Panc1 (cell line): ENCODE measurements at regions not wholly inside any gene's neighbourhood (a gene's known extent, or its start where the extent isn't known, plus 50 kb on each side); places are given as distances from the start of the nearest gene placed in this dataset.

ENCODE experiments used
- ATAC-seq: fragments of 200-7000 bp; cut with Tn5 transposase; 2 replicates; pipeline ENCODE4 v1.9.1; 2020; ENCODE audit warnings: mild to moderate bottlenecking, moderate library complexity
- BruUV-seq: library from RNA; stranded (reverse); fragments of 400-500 nt; replicated peaks from 2 replicates; lab custom pipeline; 2021; lab: Mats Ljungman, UMichigan
- CTCF ChIA-PET: fragments of 300-600 bp; sonication (Branson Sonifier 250); formaldehyde crosslinking; loops from one replicate; lab custom pipeline; 2022; ENCODE audit warnings: antibody characterized with exemption; lab: Charles Lee
- POLR2A ChIA-PET: fragments of 300-600 bp; sonication (Branson Sonifier 250); formaldehyde crosslinking; loops from one replicate; lab custom pipeline; 2022; ENCODE audit warnings: antibody characterized with exemption; lab: Charles Lee
- DNase-seq: peaks from one replicate; pipeline ENCODE4 v3.0.0-alpha.2; 2010; ENCODE audit warnings: low read depth, low spot score
- H3K27ac ChIP-seq: 2 replicates; pipeline ENCODE4 v1.5.1; 2011; ENCODE audit warnings: mild to moderate bottlenecking, low read length, inconsistent platforms
- H3K27me3 ChIP-seq: fragments of 200-500 bp; sonication (Bioruptor generic); 2 replicates; pipeline ENCODE4 v1.6.0; 2014; ENCODE audit warnings: low read length, inconsistent platforms; ENCODE audit not compliant: control insufficient read depth, insufficient read depth
- H3K36me3 ChIP-seq: fragments of 200-500 bp; sonication (Bioruptor generic); 2 replicates; pipeline ENCODE4 v1.5.1; 2014; ENCODE audit warnings: inconsistent platforms, mild to moderate bottlenecking, low read length, moderate library complexity; ENCODE audit not compliant: control insufficient read depth, insufficient read depth
- H3K4me1 ChIP-seq: 2 replicates; pipeline ENCODE4 v1.5.1; 2011; ENCODE audit warnings: inconsistent platforms, mild to moderate bottlenecking, low read length, moderate library complexity; ENCODE audit not compliant: control insufficient read depth, insufficient read depth
- H3K4me3 ChIP-seq, 2 experiments: 2 replicates each; pipeline ENCODE4 v1.5.1; 2011 to 2012; ENCODE audit warnings: low read depth in 2 of 2, low read length in 2 of 2, mild to moderate bottlenecking in 2 of 2, inconsistent platforms in 1 of 2, moderate library complexity in 1 of 2
- H3K9me3 ChIP-seq: fragments of 200-500 bp; sonication (Bioruptor generic); 2 replicates; pipeline ENCODE4 v1.5.1; 2014; ENCODE audit warnings: low read depth, mild to moderate bottlenecking, inconsistent platforms, low read length, moderate library complexity; ENCODE audit not compliant: control insufficient read depth, insufficient read depth
- CTCF ChIP-seq: fragments of 450-650 bp; IDR thresholded peaks from 2 replicates; pipeline ENCODE4 v1.5.1; 2017; ENCODE audit warnings: mild to moderate bottlenecking
- POLR2AphosphoS5 ChIP-seq: IDR thresholded peaks from 2 replicates; pipeline ENCODE4 v1.6.1; 2012; ENCODE audit warnings: mild to moderate bottlenecking, low read depth, low read length, moderate library complexity
- REST ChIP-seq, 2 experiments: IDR thresholded peaks; 2 replicates each; pipeline ENCODE4 v1.6.1; 2011 to 2012; ENCODE audit warnings: low read depth in 2 of 2, control low read depth in 1 of 2, low read length in 1 of 2, mild to moderate bottlenecking in 1 of 2, moderate library complexity in 1 of 2; ENCODE audit not compliant: insufficient read depth in 1 of 2
- SIN3A ChIP-seq: IDR thresholded peaks from 2 replicates; pipeline ENCODE4 v1.6.1; 2012; ENCODE audit warnings: low read depth, mild to moderate bottlenecking, low read length, moderate library complexity, borderline replicate concordance; ENCODE audit not compliant: insufficient read depth
- TCF7L2 ChIP-seq: IDR thresholded peaks from 2 replicates; pipeline ENCODE4 v1.6.1; 2011; ENCODE audit warnings: mild to moderate bottlenecking, low read depth, low read length, inconsistent platforms
- in situ Hi-C: cut with HindIII; loops from 2 replicates; pipeline ENCODE4 v1.10.0; 2016; ENCODE audit warnings: low sequenced_read_pairs, low pct_unique_long_range_greater_than_20kb
- intact Hi-C: fragments of 100-400 bp; cut with micrococcal nuclease; formaldehyde crosslinking; loops from one replicate; pipeline ENCODE4 v1.10.0; 2022; ENCODE audit not compliant: unreplicated experiment

GRCh38 chr2:88261725-88262124 is 91.6 kb downstream of the THNSL2 start:
- no peak for DNase-seq
- Histone ChIP-seq H3K36me3 (no peaks in the 10 kb centered on the region), H3K9me3 (no peaks in the 10 kb centered on the region), H3K4me3 (no peak overlapping the region), H3K27me3 (peaks cover 19% of the 10 kb centered on the region), H3K27ac (no peak overlapping the region), H3K4me1 (no peaks in the 10 kb centered on the region)
- intact Hi-C loops (no loop called here), in situ Hi-C loops (no loop called here)
- CTCF ChIA-PET, result no interaction called here
- no peak for ATAC-seq
- TF ChIP-seq POLR2AphosphoS5 (no peak), CTCF (no peak), REST (IDR thresholded peaks at IDR 0.05; ENCODE audit: insufficient read depth in 1 of 2, low read depth in 2 of 2, low read length in 1 of 2) (no peak), TCF7L2 (no peak), SIN3A (no peak)
- no TSS peak for BruUV-seq
- POLR2A ChIA-PET, result no interaction called here

GRCh38 chr2:88258208-88258607 is 88.1 kb downstream of the THNSL2 start:
- no peak overlapping the region for H3K27ac ChIP-seq
- CTCF ChIA-PET, result no interaction called here
- H3K27me3 ChIP-seq, result peaks cover 19% of the 10 kb centered on the region
- TF ChIP-seq CTCF (no peak), TCF7L2 (no peak), REST (IDR thresholded peaks at IDR 0.05; ENCODE audit: insufficient read depth in 1 of 2, low read depth in 2 of 2, low read length in 1 of 2) (no peak), SIN3A (no peak), POLR2AphosphoS5 (no peak)
- no peaks in the 10 kb centered on the region for H3K36me3 ChIP-seq
- H3K4me3 ChIP-seq, result no peak overlapping the region
- DNase-seq, result no peak
- H3K9me3 ChIP-seq, result no peaks in the 10 kb centered on the region
- BruUV-seq, result no TSS peak
- POLR2A ChIA-PET, result no interaction called here
- intact Hi-C loops (no loop called here), in situ Hi-C loops (no loop called here)
- no peaks in the 10 kb centered on the region for H3K4me1 ChIP-seq
- ATAC-seq, result no peak
